Keratinocyte (primary cell): ENCODE measurements at regions not wholly inside any gene's neighbourhood (a gene's known extent, or its start where the extent isn't known, plus 50 kb on each side); places are given as distances from the start of the nearest gene placed in this dataset.

Experiments used
- DNase-seq: peaks from one replicate; pipeline ENCODE4 v3.0.0-alpha.2; 2011; ENCODE audit warnings: low read depth, missing footprints, low spot score
- FAIRE-seq: peaks from 2 replicates; lab custom pipeline; 2011; peaks lifted over from hg19 to GRCh38; lab: Jason Lieb, UNC
- H2AFZ ChIP-seq: 2 replicates; pipeline ENCODE4 v1.6.0; 2012; ENCODE audit warnings: low read length, control low read depth, inconsistent platforms; ENCODE audit not compliant: control insufficient read depth
- H3K27ac ChIP-seq: 2 replicates; pipeline ENCODE4 v1.5.1; 2011; ENCODE audit warnings: low read length; ENCODE audit not compliant: control insufficient read depth, insufficient read depth
- H3K27me3 ChIP-seq: 3 replicates; pipeline ENCODE4 v1.6.0; 2011; ENCODE audit warnings: low read length; ENCODE audit not compliant: control insufficient read depth, insufficient read depth; ENCODE audit errors: extremely low read depth
- H3K36me3 ChIP-seq, 2 experiments: 2 replicates in 1 of 2; 3 replicates in 1 of 2; pipeline ENCODE4 v1.5.1; 2011; ENCODE audit warnings: low read length in 2 of 2, mild to moderate bottlenecking in 1 of 2; ENCODE audit not compliant: control insufficient read depth in 2 of 2, insufficient read depth in 2 of 2; ENCODE audit errors: extremely low read depth in 1 of 2
- H3K4me1 ChIP-seq: 3 replicates; pipeline ENCODE4 v1.5.1; 2011; ENCODE audit warnings: low read length; ENCODE audit not compliant: control insufficient read depth, insufficient read depth; ENCODE audit errors: extremely low read depth
- H3K4me2 ChIP-seq: 3 replicates; pipeline ENCODE4 v1.6.0; 2011; ENCODE audit warnings: low read depth, low read length; ENCODE audit not compliant: control insufficient read depth, insufficient read depth; ENCODE audit errors: extremely low read depth
- H3K4me3 ChIP-seq, 3 experiments: fragments of 200-600 bp in 1 of 3; sonication (generic) in 1 of 3; 2 replicates in 2 of 3; 3 replicates in 1 of 3; pipeline ENCODE4 v1.5.1; 2011 to 2016; ENCODE audit warnings: low read length in 3 of 3, mild to moderate bottlenecking in 3 of 3, control low read depth in 2 of 3, inconsistent platforms in 1 of 3, low read depth in 1 of 3, mixed read lengths in 1 of 3, mixed run types in 1 of 3, moderate library complexity in 1 of 3; ENCODE audit not compliant: control insufficient read depth in 2 of 3, insufficient read depth in 2 of 3; ENCODE audit errors: extremely low read depth in 1 of 3
- H3K79me2 ChIP-seq: 2 replicates; pipeline ENCODE4 v1.6.0; 2012; ENCODE audit warnings: low read length; ENCODE audit not compliant: control insufficient read depth, insufficient read depth
- H3K9ac ChIP-seq: 3 replicates; pipeline ENCODE4 v1.6.0; 2011; ENCODE audit warnings: low read length; ENCODE audit not compliant: control insufficient read depth, insufficient read depth; ENCODE audit errors: extremely low read depth
- H3K9me1 ChIP-seq: 3 replicates; pipeline ENCODE4 v1.6.0; 2011; ENCODE audit warnings: low read length; ENCODE audit not compliant: control insufficient read depth, insufficient read depth; ENCODE audit errors: extremely low read depth
- H3K9me3 ChIP-seq: 2 replicates; pipeline ENCODE4 v1.5.1; 2012; ENCODE audit warnings: low read depth, low read length; ENCODE audit not compliant: control insufficient read depth
- H4K20me1 ChIP-seq: 3 replicates; pipeline ENCODE4 v1.6.0; 2011; ENCODE audit warnings: low read length; ENCODE audit not compliant: control insufficient read depth, insufficient read depth; ENCODE audit errors: extremely low read depth
- CTCF ChIP-seq, 3 experiments: IDR thresholded peaks in 1 of 3; conservative IDR thresholded peaks in 1 of 3; optimal IDR thresholded peaks in 1 of 3; 2 replicates in 2 of 3; 3 replicates in 1 of 3; pipeline versions ENCODE3 to v1.5.1; 2011; ENCODE audit warnings: low read length in 3 of 3, mild to moderate bottlenecking in 3 of 3, moderate library complexity in 2 of 3, control low read depth in 1 of 3, inconsistent platforms in 1 of 3; ENCODE audit not compliant: insufficient read depth in 2 of 3; ENCODE audit errors: extremely low read depth in 1 of 3
- EZH2 ChIP-seq: IDR thresholded peaks from one replicate; pipeline ENCODE4 v1.6.1; 2012; ENCODE audit warnings: inconsistent platforms, mild to moderate bottlenecking, low read length, moderate library complexity
- dilution Hi-C: fragments of 300-500 bp; cut with MboI; formaldehyde crosslinking; loops from one replicate; pipeline ENCODE4 v1.7.0; 2020; ENCODE audit warnings: low sequenced_read_pairs; ENCODE audit not compliant: extremely low pct_ligation_motif_present

GRCh38 chr11:110919241-110919922 is 207.1 kb upstream of the ARHGAP20 start:
- FAIRE-seq (no peak), DNase-seq (no peak)
- H3K4me1 ChIP-seq, result no peaks in the 10 kb centered on the region
- no peaks in the 10 kb centered on the region for H3K79me2 ChIP-seq
- peaks cover 7% of the 10 kb centered on the region for H3K27me3 ChIP-seq
- dilution Hi-C loops, result no loop called here
- H3K4me2 ChIP-seq, result no peak overlapping the region
- no peaks in the 10 kb centered on the region for H3K9me3 ChIP-seq
- H4K20me1 ChIP-seq, result no peaks in the 10 kb centered on the region
- no peaks in the 10 kb centered on the region for H3K36me3 ChIP-seq
- H2AFZ ChIP-seq, result no peak overlapping the region
- no peak for TF ChIP-seq CTCF (optimal IDR thresholded peaks at IDR 0.05 in 1 of 3, IDR thresholded peaks at IDR 0.05 in 1 of 3, conservative IDR thresholded peaks at IDR 0.05 in 1 of 3; ENCODE audit: extremely low read depth in 1 of 3, insufficient read depth in 2 of 3, low read length in 3 of 3)
- TF ChIP-seq EZH2, result no peak
- no peak overlapping the region for H3K27ac ChIP-seq
- H3K4me3 ChIP-seq, result no peak overlapping the region
- H3K9ac ChIP-seq, result no peak overlapping the region
- H3K9me1 ChIP-seq, result no peaks in the 10 kb centered on the region

- no peaks in the 10 kb centered on the region for H4K20me1 ChIP-seq
Measured at GRCh38 chr11:110918351-110918750, 206.1 kb upstream of the ARHGAP20 start.

More at GRCh38 chr11:110918351-110918750, 206.1 kb upstream of the ARHGAP20 start:
- H3K79me2 ChIP-seq, result no peaks in the 10 kb centered on the region
- H3K36me3 ChIP-seq, result no peaks in the 10 kb centered on the region
- H3K4me3 ChIP-seq, result no peak overlapping the region
- DNase-seq (no peak), FAIRE-seq (no peak)
- no peak overlapping the region for H3K9ac ChIP-seq
- H3K27me3 ChIP-seq, result peaks cover 7% of the 10 kb centered on the region
- H2AFZ ChIP-seq, result no peak overlapping the region
- no peaks in the 10 kb centered on the region for H3K9me1 ChIP-seq
- H3K9me3 ChIP-seq, result no peaks in the 10 kb centered on the region
- TF ChIP-seq EZH2 (no peak), CTCF (optimal IDR thresholded peaks at IDR 0.05 in 1 of 3, IDR thresholded peaks at IDR 0.05 in 1 of 3, conservative IDR thresholded peaks at IDR 0.05 in 1 of 3; ENCODE audit: extremely low read depth in 1 of 3, insufficient read depth in 2 of 3, low read length in 3 of 3) (no peak)
- dilution Hi-C loops, result no loop called here
- H3K4me1 ChIP-seq, result no peaks in the 10 kb centered on the region
- no peak overlapping the region for H3K4me2 ChIP-seq
- H3K27ac ChIP-seq, result no peak overlapping the region
